Peyer's patch (tissue), 4 donors: ENCODE measurements at regions not wholly inside any gene's neighbourhood (a gene's known extent, or its start where the extent isn't known, plus 50 kb on each side); places are given as distances from the start of the nearest gene placed in this dataset.

Experiments used
- DNase-seq, 3 donors: peaks; one replicate each; pipeline ENCODE4 v3.0.0-alpha.2; 2017 to 2019
- H3K27ac ChIP-seq, 4 donors: fragments of 200-600 bp; sonication (generic); one replicate each; pipeline ENCODE4 v1.5.1; 2016 to 2019
- H3K27me3 ChIP-seq, 2 donors: fragments of 200-600 bp; sonication (generic); one replicate each; pipeline ENCODE4 v1.5.1; 2019
- H3K36me3 ChIP-seq, 3 donors: fragments of 200-600 bp; sonication (generic); one replicate each; pipeline ENCODE4 v1.5.1; 2016 to 2019
- H3K4me1 ChIP-seq, 4 donors: fragments of 200-600 bp; sonication (generic); one replicate each; pipeline ENCODE4 v1.5.1; 2016 to 2019
- H3K4me3 ChIP-seq, 4 donors: fragments of 200-600 bp; sonication (generic); 1 replicate in 3 of 4; 2 replicates in 1 of 4; pipeline ENCODE4 v1.5.1; 2016 to 2019; ENCODE audit warnings: mild to moderate bottlenecking in 1 of 4
- H3K9me3 ChIP-seq, 4 donors: fragments of 200-600 bp; sonication (generic); one replicate each; pipeline ENCODE4 v1.5.1; 2016 to 2019; ENCODE audit warnings: mild to moderate bottlenecking in 1 of 4
- CTCF ChIP-seq, 6 experiments: fragments of 450-650 bp in 4 of 6; fragments of 200-600 bp in 2 of 6; sonication (generic) in 1 of 6; IDR thresholded peaks; one replicate each; pipeline ENCODE4 v1.5.1; 2017 to 2019; ENCODE audit warnings: antibody characterized with exemption in 6 of 6, mild to moderate bottlenecking in 3 of 6, moderate library complexity in 1 of 6
- POLR2A ChIP-seq, 2 donors: fragments of 450-650 bp; IDR thresholded peaks; one replicate each; pipeline ENCODE4 v1.5.1; 2017; ENCODE audit warnings: antibody characterized with exemption in 2 of 2, mild to moderate bottlenecking in 2 of 2, moderate library complexity in 2 of 2

DNA sequence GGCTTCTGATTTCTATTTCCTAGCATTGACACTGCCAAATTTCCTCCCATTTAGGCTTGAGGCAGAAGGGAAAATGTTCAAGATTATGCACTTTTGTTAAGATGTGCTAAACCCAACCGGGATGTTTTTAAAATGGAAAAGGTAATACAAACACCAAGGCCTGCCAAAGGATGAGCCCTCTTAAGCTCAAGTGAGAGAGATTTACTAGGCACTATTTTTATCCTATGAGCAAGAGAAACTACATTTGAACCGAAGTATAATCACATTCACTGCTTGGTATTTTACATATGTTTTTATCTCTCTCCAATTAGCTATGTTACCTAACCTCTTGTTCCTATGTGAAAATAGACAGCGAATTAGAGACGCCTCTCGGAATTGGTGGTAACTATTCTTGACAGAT is 295.8 kb downstream of the GABRB3 start:
- no peak for TF ChIP-seq CTCF (IDR thresholded peaks at IDR 0.05)
- DNase-seq: no peak
- no peak overlapping the region for H3K4me3 ChIP-seq
- H3K9me3 ChIP-seq: no peaks in the 10 kb centered on the region
- H3K36me3 ChIP-seq: no peaks in the 10 kb centered on the region
- H3K27ac ChIP-seq: no peak overlapping the region
- H3K27me3 ChIP-seq: no peaks in the 10 kb centered on the region
- H3K4me1 ChIP-seq: no peaks in the 10 kb centered on the region

GRCh38 chr15:26475554-26475953 is 297.3 kb downstream of the GABRB3 start:
- no peaks in the 10 kb centered on the region for H3K36me3 ChIP-seq
- no peak for DNase-seq
- TF ChIP-seq POLR2A (IDR thresholded peaks at IDR 0.05) (no peak), CTCF (IDR thresholded peaks at IDR 0.05) (no peak)
- no peaks in the 10 kb centered on the region for H3K9me3 ChIP-seq
- no peak overlapping the region for H3K4me3 ChIP-seq
- no peaks in the 10 kb centered on the region for H3K27me3 ChIP-seq
- H3K27ac ChIP-seq: no peak overlapping the region
- no peaks in the 10 kb centered on the region for H3K4me1 ChIP-seq

GRCh38 chr15:26472661-26473060 is 300.2 kb downstream of the GABRB3 start:
- H3K4me1 ChIP-seq: no peaks in the 10 kb centered on the region
- no peak for TF ChIP-seq POLR2A (IDR thresholded peaks at IDR 0.05)
- TF ChIP-seq CTCF (IDR thresholded peaks at IDR 0.05): no peak
- no peaks in the 10 kb centered on the region for H3K36me3 ChIP-seq
- no peak for DNase-seq
- no peak overlapping the region for H3K4me3 ChIP-seq
- no peaks in the 10 kb centered on the region for H3K27me3 ChIP-seq
- no peak overlapping the region for H3K27ac ChIP-seq
- no peaks in the 10 kb centered on the region for H3K9me3 ChIP-seq

DNA sequence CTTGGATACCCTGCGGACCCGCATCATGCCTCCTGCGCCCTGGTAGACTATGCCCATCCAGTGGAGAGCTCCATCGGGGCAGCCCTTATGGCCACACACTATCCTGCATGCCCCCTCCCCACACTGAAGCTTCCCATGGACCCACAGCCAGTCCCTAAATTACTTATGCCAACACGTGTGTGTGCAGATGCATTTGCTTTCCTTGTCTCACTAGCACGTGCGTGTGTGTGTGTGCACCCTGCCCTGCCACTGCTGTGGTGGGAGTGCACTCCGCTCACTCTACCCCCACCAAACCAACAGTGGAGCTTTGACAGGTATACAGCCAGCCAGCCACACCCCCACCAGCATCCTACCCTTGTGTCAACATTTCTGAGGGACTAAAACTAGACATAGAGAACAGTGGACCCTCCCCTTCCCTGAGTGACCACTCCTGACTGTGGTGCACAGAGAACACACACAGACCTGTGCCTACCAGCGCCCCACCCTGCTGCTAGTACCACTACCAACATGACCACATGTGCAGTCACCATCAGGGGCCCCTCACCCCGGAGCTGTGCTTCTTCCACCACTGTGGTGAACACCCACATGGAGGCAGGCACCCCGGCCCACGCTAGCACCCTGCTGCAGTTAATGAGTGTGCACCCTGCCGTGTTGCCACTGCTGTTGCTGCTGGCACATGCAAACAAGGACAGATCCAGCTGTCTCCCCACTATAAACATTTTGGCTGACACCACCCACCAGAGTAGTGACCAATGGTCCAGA is 310.8 kb downstream of the GABRB3 start:
- Histone ChIP-seq H3K4me3 (no peak overlapping the region), H3K4me1 (no peaks in the 10 kb centered on the region), H3K9me3 (peaks cover 0 to 3% (median 0%) of the 10 kb centered on the region in 4 donors), H3K36me3 (no peaks in the 10 kb centered on the region), H3K27ac (no peak overlapping the region), H3K27me3 (no peaks in the 10 kb centered on the region)
- no peak for DNase-seq
- TF ChIP-seq CTCF (IDR thresholded peaks at IDR 0.05) (no peak), POLR2A (IDR thresholded peaks at IDR 0.05) (no peak)

- Histone ChIP-seq H3K9me3 (peaks cover 0 to 4% (median 2%) of the 10 kb centered on the region in 4 donors), H3K4me1 (no peaks in the 10 kb centered on the region), H3K36me3 (no peaks in the 10 kb centered on the region), H3K27me3 (no peaks in the 10 kb centered on the region), H3K27ac (no peak overlapping the region), H3K4me3 (no peak overlapping the region)
- no peak for DNase-seq
- TF ChIP-seq CTCF (IDR thresholded peaks at IDR 0.05) (no peak), POLR2A (IDR thresholded peaks at IDR 0.05) (no peak)
Measured at GRCh38 chr15:26460165-26460564, 312.7 kb downstream of the GABRB3 start.
